ENCODE measurements at regions not wholly inside any gene's neighbourhood (a gene's known extent, or its start where the extent isn't known, plus 50 kb on each side); places are given as distances from the start of the nearest gene placed in this dataset.
"Not testable (repeated sequence)": the region's sequence is repeated elsewhere in the genome, so short reads cannot be mapped to it uniquely, and the experiment has no call there.

GRCh38 chr4:74505355-74505978 is 60.5 kb downstream of the AREG start:
- CTCF ChIA-PET: interaction anchor here (0.6 kb wide), 1 partner anchor 185 kb away, joined by 3 read pairs; no protein-coding TSS in a partner anchor
- H3K27ac ChIP-seq (ENCODE audit: extremely low read depth, low read depth, low read length); POLR2A ChIA-PET: not testable (repeated sequence)

GRCh38 chr4:74509363-74509762 is 64.4 kb downstream of the AREG start:
- H3K4me1 ChIP-seq (ENCODE audit: control insufficient read depth, insufficient read depth, low read length); H3K9me3 ChIP-seq (ENCODE audit: control insufficient read depth, insufficient read depth, low read depth, low read length); H3K4me3 ChIP-seq (ENCODE audit: low read depth, low read length); POLR2A ChIA-PET; H3K27ac ChIP-seq (ENCODE audit: extremely low read depth, low read depth, low read length); H3K36me3 ChIP-seq (ENCODE audit: control insufficient read depth in 2 of 2, insufficient read depth in 1 of 2, low read length in 2 of 2): not testable (repeated sequence)
- CTCF ChIA-PET: interaction anchor here (0.6 kb wide), 1 partner anchor 22 kb away, joined by 3 read pairs; no protein-coding TSS in a partner anchor

More at GRCh38 chr4:74505355-74505978, 60.5 kb downstream of the AREG start:
- H3K4me1 ChIP-seq (ENCODE audit: control insufficient read depth, insufficient read depth, low read length); H3K9me3 ChIP-seq (ENCODE audit: control insufficient read depth, insufficient read depth, low read depth, low read length); H3K4me3 ChIP-seq (ENCODE audit: low read depth, low read length); H3K36me3 ChIP-seq (ENCODE audit: control insufficient read depth in 2 of 2, insufficient read depth in 1 of 2, low read length in 2 of 2): not testable (repeated sequence)
- TF ChIP-seq ZNF660 (tag by site-specific recombination; IDR thresholded peaks at IDR 0.05): peak; percentile 82
- 0 out of 2 replicates have a peak, but pooled peaks have one; percentile 39 for TF ChIP-seq YY2 (tag by site-specific recombination; IDR thresholded peaks at IDR 0.05)
- TF ChIP-seq YY1 (tag by site-specific recombination; IDR thresholded peaks at IDR 0.05): 0 out of 2 replicates have a peak, but pooled peaks have one; percentile 20
- peak; percentile 52; the same call in 1 of the 2 replicates for TF ChIP-seq PRDM10 (tag by site-specific recombination; IDR thresholded peaks at IDR 0.05)
- peak; percentile 39; the same call in 1 of the 2 replicates for TF ChIP-seq ZNF518A (tag by site-specific recombination; conservative IDR thresholded peaks at IDR 0.05; ENCODE audit: low read depth)
- peak; percentile 81 for TF ChIP-seq OSR2 (tag by site-specific recombination; IDR thresholded peaks at IDR 0.05)

GRCh38 chr4:74516303-74516702 is 71.4 kb downstream of the AREG start:
- Histone ChIP-seq H3K4me1 (ENCODE audit: control insufficient read depth, insufficient read depth, low read length) (no peaks in the 10 kb centered on the region), H3K9me3 (ENCODE audit: control insufficient read depth, insufficient read depth, low read depth, low read length) (no peaks in the 10 kb centered on the region), H3K36me3 (ENCODE audit: control insufficient read depth in 2 of 2, insufficient read depth in 1 of 2, low read length in 2 of 2) (no peaks in the 10 kb centered on the region), H3K4me3 (ENCODE audit: low read depth, low read length) (no peak overlapping the region), H3K27ac (ENCODE audit: extremely low read depth, low read depth, low read length) (no peak overlapping the region)
- ChIA-PET POLR2A (no interaction called here), CTCF (interaction anchor here (0.6 to 0.7 kb wide), 3 partner anchors 13 to 327 kb away, joined by 3 read pairs; no protein-coding TSS in a partner anchor)
- no peak for TF ChIP-seq ZNF571 (tag by site-specific recombination; IDR thresholded peaks at IDR 0.05)
- no peak for TF ChIP-seq OVOL3 (tag by site-specific recombination; IDR thresholded peaks at IDR 0.05)
